Thyroid gland (tissue), 4 donors: ENCODE measurements at regions not wholly inside any gene's neighbourhood (a gene's known extent, or its start where the extent isn't known, plus 50 kb on each side); places are given as distances from the start of the nearest gene placed in this dataset.

ENCODE experiments used
- POLR2A ChIP-seq, 2 donors: fragments of 450-650 bp; IDR thresholded peaks; one replicate each; pipeline ENCODE4 v1.6.1; 2017; ENCODE audit warnings: antibody characterized with exemption in 2 of 2, mild to moderate bottlenecking in 2 of 2, moderate library complexity in 1 of 2
- TF ChIP-seq, protein P1 (sequence below), 6 experiments: fragments of 200-600 bp in 3 of 6; fragments of 450-650 bp in 3 of 6; sonication (generic) in 3 of 6; IDR thresholded peaks; one replicate each; pipeline ENCODE4 v1.5.1; 2016 to 2019; ENCODE audit warnings: antibody characterized with exemption in 6 of 6, mild to moderate bottlenecking in 2 of 6, inconsistent platforms in 1 of 6, moderate library complexity in 1 of 6

DNA sequence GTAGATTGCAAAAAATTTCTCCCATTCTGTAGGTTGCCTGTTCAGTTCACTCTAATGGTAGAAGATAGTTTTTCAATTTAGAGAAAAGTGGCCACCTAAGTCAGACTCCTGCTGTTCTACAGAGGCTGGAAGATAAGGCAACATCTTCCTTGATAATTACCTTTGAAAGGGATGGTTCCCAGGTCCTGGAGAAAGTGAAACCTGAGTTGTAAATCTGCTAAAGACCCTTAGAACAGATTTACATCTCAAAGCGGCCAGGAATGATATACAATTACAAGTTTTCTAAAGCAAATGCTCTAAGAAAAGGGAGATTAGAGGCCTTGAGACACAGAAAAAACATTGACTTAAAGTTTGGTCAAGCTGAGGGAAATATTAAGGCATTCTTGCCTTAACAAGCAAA lies 1350.2 kb upstream of the FAM98A start:
- TF ChIP-seq POLR2A (IDR thresholded peaks at IDR 0.05) = no peak
- TF ChIP-seq, protein P1, sequence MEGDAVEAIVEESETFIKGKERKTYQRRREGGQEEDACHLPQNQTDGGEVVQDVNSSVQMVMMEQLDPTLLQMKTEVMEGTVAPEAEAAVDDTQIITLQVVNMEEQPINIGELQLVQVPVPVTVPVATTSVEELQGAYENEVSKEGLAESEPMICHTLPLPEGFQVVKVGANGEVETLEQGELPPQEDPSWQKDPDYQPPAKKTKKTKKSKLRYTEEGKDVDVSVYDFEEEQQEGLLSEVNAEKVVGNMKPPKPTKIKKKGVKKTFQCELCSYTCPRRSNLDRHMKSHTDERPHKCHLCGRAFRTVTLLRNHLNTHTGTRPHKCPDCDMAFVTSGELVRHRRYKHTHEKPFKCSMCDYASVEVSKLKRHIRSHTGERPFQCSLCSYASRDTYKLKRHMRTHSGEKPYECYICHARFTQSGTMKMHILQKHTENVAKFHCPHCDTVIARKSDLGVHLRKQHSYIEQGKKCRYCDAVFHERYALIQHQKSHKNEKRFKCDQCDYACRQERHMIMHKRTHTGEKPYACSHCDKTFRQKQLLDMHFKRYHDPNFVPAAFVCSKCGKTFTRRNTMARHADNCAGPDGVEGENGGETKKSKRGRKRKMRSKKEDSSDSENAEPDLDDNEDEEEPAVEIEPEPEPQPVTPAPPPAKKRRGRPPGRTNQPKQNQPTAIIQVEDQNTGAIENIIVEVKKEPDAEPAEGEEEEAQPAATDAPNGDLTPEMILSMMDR (IDR thresholded peaks at IDR 0.05) = no peak
